ENCODE measurements at regions not wholly inside any gene's neighbourhood (a gene's known extent, or its start where the extent isn't known, plus 50 kb on each side); places are given as distances from the start of the nearest gene placed in this dataset.

- in situ Hi-C loops (cut with MboI; ENCODE audit: low pct_ligation_motif_present in 1 of 4, low pct_unique_long_range_greater_than_20kb in 1 of 4, low sequenced_read_pairs in 3 of 4), result no loop called here
- TF ChIP-seq POLR2A (IDR thresholded peaks at IDR 0.05) (no peak), POLR2AphosphoS5 (IDR thresholded peaks at IDR 0.05) (no peak), CTCF (IDR thresholded peaks at IDR 0.05) (no peak), EP300 (IDR thresholded peaks at IDR 0.05; ENCODE audit: low read depth) (no peak)
- no peak overlapping the region for H3K27ac ChIP-seq
- no peaks in the 10 kb centered on the region for H3K4me1 ChIP-seq
- intact Hi-C loops (cut with DNase I; ENCODE audit: low total_unique reads), result no loop called here
- no peaks in the 10 kb centered on the region for H3K9me3 ChIP-seq
- H3K4me3 ChIP-seq, result no peak overlapping the region
- no peaks in the 10 kb centered on the region for H3K27me3 ChIP-seq
- H3K36me3 ChIP-seq, result no peaks in the 10 kb centered on the region
- no peak for DNase-seq
Observed at GRCh38 chr4:58070726-58071125, 960.5 kb upstream of the IGFBP7 start.

- TF ChIP-seq POLR2A (IDR thresholded peaks at IDR 0.05) (no peak), EP300 (IDR thresholded peaks at IDR 0.05; ENCODE audit: low read depth) (no peak)
- no peaks in the 10 kb centered on the region for H3K27me3 ChIP-seq
- in situ Hi-C loops (cut with MboI; ENCODE audit: low pct_ligation_motif_present in 1 of 4, low pct_unique_long_range_greater_than_20kb in 1 of 4, low sequenced_read_pairs in 3 of 4) (no loop called here), intact Hi-C loops (cut with DNase I; ENCODE audit: low total_unique reads) (no loop called here)
- no peak overlapping the region for H3K4me3 ChIP-seq
- H3K27ac ChIP-seq, result no peak overlapping the region
- no peak for DNase-seq
- WGBS, 2 donors (ENCODE audit: low coverage in 1 of 2), result 85 to 89% methylated on average over 3 of the region's 3 CpGs
- no peaks in the 10 kb centered on the region for H3K9me3 ChIP-seq
- no peaks in the 10 kb centered on the region for H3K36me3 ChIP-seq
- no peaks in the 10 kb centered on the region for H3K4me1 ChIP-seq
Observed at GRCh38 chr4:58064653-58065052, 954.5 kb upstream of the IGFBP7 start.

- Histone ChIP-seq H3K9me3 (no peaks in the 10 kb centered on the region), H3K36me3 (no peaks in the 10 kb centered on the region), H3K4me3 (no peak overlapping the region), H3K27me3 (no peaks in the 10 kb centered on the region), H3K4me1 (no peaks in the 10 kb centered on the region), H3K27ac (no peak overlapping the region)
- no peak for TF ChIP-seq POLR2AphosphoS5 (IDR thresholded peaks at IDR 0.05)
- no peak for TF ChIP-seq POLR2A (IDR thresholded peaks at IDR 0.05)
- TF ChIP-seq EP300 (IDR thresholded peaks at IDR 0.05; ENCODE audit: low read depth), result no peak
- no peak for TF ChIP-seq CTCF (IDR thresholded peaks at IDR 0.05)
- intact Hi-C loops (cut with DNase I; ENCODE audit: low total_unique reads), result no loop called here
- no peak for DNase-seq
- in situ Hi-C loops (cut with MboI; ENCODE audit: low pct_ligation_motif_present in 1 of 4, low pct_unique_long_range_greater_than_20kb in 1 of 4, low sequenced_read_pairs in 3 of 4), result no loop called here
- WGBS, 2 donors (ENCODE audit: low coverage in 1 of 2), result 81 to 83% methylated on average over 6 of the region's 6 CpGs
Observed at GRCh38 chr4:58063404-58064160, 953.4 kb upstream of the IGFBP7 start.

GRCh38 chr4:58061967-58062366, 951.8 kb upstream of the IGFBP7 start:
- H3K36me3 ChIP-seq, result no peaks in the 10 kb centered on the region
- no peaks in the 10 kb centered on the region for H3K9me3 ChIP-seq
- TF ChIP-seq POLR2AphosphoS5 (IDR thresholded peaks at IDR 0.05) (no peak), CTCF (IDR thresholded peaks at IDR 0.05) (no peak), EP300 (IDR thresholded peaks at IDR 0.05; ENCODE audit: low read depth) (no peak), POLR2A (IDR thresholded peaks at IDR 0.05) (no peak)
- intact Hi-C loops (cut with DNase I; ENCODE audit: low total_unique reads) (no loop called here), in situ Hi-C loops (cut with MboI; ENCODE audit: low pct_ligation_motif_present in 1 of 4, low pct_unique_long_range_greater_than_20kb in 1 of 4, low sequenced_read_pairs in 3 of 4) (no loop called here)
- no peak overlapping the region for H3K4me3 ChIP-seq
- no peak for DNase-seq
- H3K27me3 ChIP-seq, result no peaks in the 10 kb centered on the region
- H3K27ac ChIP-seq, result no peak overlapping the region
- H3K4me1 ChIP-seq, result no peaks in the 10 kb centered on the region

GRCh38 chr4:58050439-58050838, 940.3 kb upstream of the IGFBP7 start:
- H3K27ac ChIP-seq, result no peak overlapping the region
- intact Hi-C loops (cut with DNase I; ENCODE audit: low total_unique reads), result no loop called here
- 51 to 79% methylated on average over 2 to 4 of the region's 4 CpGs for WGBS, 2 donors (ENCODE audit: low coverage in 1 of 2)
- no peaks in the 10 kb centered on the region for H3K9me3 ChIP-seq
- H3K4me1 ChIP-seq, result no peaks in the 10 kb centered on the region
- no peak for DNase-seq
- H3K4me3 ChIP-seq, result no peak overlapping the region
- H3K27me3 ChIP-seq, result no peaks in the 10 kb centered on the region
- H3K36me3 ChIP-seq, result no peaks in the 10 kb centered on the region
- in situ Hi-C loops (cut with MboI; ENCODE audit: low pct_ligation_motif_present in 1 of 4, low pct_unique_long_range_greater_than_20kb in 1 of 4, low sequenced_read_pairs in 3 of 4), result no loop called here
- no peak for TF ChIP-seq POLR2AphosphoS5 (IDR thresholded peaks at IDR 0.05)
- TF ChIP-seq EP300 (IDR thresholded peaks at IDR 0.05; ENCODE audit: low read depth), result no peak
- no peak for TF ChIP-seq POLR2A (IDR thresholded peaks at IDR 0.05)
- no peak for TF ChIP-seq CTCF (IDR thresholded peaks at IDR 0.05)

Data from transverse colon (tissue), 4 donors.